ENCODE measurements at regions not wholly inside any gene's neighbourhood (a gene's known extent, or its start where the extent isn't known, plus 50 kb on each side); places are given as distances from the start of the nearest gene placed in this dataset.

DNA sequence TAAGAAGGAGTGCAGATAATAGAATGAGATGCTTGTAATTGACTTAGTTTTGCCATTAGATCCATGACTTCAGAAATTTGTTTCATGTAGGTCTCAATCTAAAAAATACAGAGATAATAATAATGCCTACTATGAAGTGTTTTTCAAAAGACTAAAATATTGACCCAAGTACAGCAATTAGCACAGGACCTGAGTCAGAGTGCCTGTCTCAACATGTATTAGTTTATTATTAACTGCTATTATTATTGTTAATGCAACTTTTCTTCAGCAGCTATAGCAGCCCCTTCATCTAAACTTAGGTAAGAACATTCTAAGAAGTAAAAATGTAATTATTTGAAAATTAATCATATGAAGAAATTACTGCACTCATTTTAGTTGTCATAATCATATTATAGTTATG is 82.9 kb upstream of the HGF start:
- TF ChIP-seq SIN3A (IDR thresholded peaks at IDR 0.05; ENCODE audit: borderline replicate concordance, insufficient read depth, low read length) = no peak
- TF ChIP-seq TAF1 (IDR thresholded peaks at IDR 0.05; ENCODE audit: borderline replicate concordance, insufficient read depth, low read length) = no peak
